GM18507 (cell line): ENCODE measurements at regions not wholly inside any gene's neighbourhood (a gene's known extent, or its start where the extent isn't known, plus 50 kb on each side); places are given as distances from the start of the nearest gene placed in this dataset.
"Not testable (repeated sequence)": the region's sequence is repeated elsewhere in the genome, so short reads cannot be mapped to it uniquely, and the experiment has no call there.

ENCODE experiments used
- DNase-seq: peaks from one replicate; pipeline ENCODE4 v3.0.0; 2011; ENCODE audit warnings: low read depth; ENCODE audit not compliant: insufficient read length; ENCODE audit errors: extremely low spot score
- FAIRE-seq: peaks from 2 replicates; lab custom pipeline; 2011; peaks lifted over from hg19 to GRCh38; lab: Jason Lieb, UNC

- no peak for DNase-seq
- FAIRE-seq = no peak
These were observed 363.4 kb upstream of the ARHGEF26 start for GRCh38 chr3:153757839-153758238.

- no peak for DNase-seq
- no peak for FAIRE-seq
These were observed 360.2 kb upstream of the ARHGEF26 start for GRCh38 chr3:153760948-153761347.

DNA sequence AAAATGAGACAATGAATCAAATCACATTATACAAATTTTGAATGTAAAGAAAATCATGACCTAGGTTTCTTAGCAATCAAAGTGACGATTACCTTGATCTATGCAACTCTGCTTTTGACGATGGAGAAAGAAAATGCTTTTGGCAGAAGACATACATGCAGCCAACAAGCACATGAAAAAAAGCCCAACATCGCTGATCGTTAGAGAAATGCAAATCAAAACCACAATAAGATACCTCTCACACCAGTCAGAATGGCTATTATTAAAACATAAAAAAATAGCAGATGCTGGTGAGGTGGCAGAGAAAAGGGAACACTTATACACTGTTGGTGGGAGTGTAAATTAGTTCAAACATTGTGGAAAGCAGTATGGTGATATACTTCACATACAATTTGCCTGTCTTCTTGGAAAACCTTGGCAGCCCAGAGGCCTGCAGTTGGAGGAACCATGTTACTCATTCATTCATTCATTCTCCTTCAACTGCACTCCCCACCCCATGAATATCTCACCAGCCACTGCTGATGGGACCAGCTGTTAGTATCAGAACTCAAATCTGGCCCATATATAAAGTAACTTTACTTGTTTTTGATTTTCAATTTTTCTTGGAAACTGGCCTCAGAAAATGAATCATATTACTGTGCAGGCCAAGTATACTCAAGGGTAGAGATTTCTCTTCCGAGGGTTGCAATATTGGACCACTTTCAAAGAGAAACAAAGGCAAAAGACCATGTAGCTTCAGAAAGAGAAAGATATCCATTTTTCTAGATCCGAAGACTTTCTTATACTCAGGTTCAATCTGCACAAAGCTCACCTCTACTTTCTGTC lies 358.6 kb upstream of the ARHGEF26 start:
- no peak for DNase-seq
- FAIRE-seq = no peak

- no peak for FAIRE-seq
- DNase-seq = no peak
These were observed 353.3 kb upstream of the ARHGEF26 start for GRCh38 chr3:153767601-153768560.

- peak; percentile 7 for DNase-seq
- FAIRE-seq = peak; percentile 92
These were observed 352.4 kb upstream of the ARHGEF26 start for GRCh38 chr3:153768561-153769469.

- DNase-seq (no peak), FAIRE-seq (no peak)
These were observed 338.1 kb upstream of the ARHGEF26 start for GRCh38 chr3:153783106-153783505.

- no peak for FAIRE-seq
- no peak for DNase-seq
These were observed 337.3 kb upstream of the ARHGEF26 start for GRCh38 chr3:153783741-153784480.

DNA sequence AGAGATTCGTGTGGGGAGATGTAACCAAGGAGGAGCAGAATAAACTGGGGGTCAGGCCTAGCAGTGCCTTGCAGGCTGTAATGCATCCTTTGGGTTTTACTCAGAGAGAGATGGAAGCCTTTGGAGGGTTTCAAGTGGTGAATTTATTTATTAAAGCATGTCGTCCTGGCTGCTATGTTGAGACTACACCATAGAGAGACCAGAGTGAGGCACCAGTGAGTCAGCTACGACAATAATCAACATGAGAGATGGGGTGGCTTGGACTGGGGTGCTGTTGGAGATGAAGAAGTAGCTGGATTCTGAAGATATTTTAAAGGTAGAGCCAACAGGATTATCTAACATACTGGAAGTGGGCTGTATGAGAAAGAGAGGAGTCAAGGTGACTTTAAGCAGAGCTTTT lies 335.3 kb upstream of the ARHGEF26 start:
- no peak for FAIRE-seq
- no peak for DNase-seq

GRCh38 chr3:153789380-153789779 lies 331.8 kb upstream of the ARHGEF26 start:
- FAIRE-seq = no peak
- DNase-seq = no peak

GRCh38 chr3:153797056-153797455 lies 324.1 kb upstream of the ARHGEF26 start:
- FAIRE-seq, DNase-seq: not testable (repeated sequence)

DNA sequence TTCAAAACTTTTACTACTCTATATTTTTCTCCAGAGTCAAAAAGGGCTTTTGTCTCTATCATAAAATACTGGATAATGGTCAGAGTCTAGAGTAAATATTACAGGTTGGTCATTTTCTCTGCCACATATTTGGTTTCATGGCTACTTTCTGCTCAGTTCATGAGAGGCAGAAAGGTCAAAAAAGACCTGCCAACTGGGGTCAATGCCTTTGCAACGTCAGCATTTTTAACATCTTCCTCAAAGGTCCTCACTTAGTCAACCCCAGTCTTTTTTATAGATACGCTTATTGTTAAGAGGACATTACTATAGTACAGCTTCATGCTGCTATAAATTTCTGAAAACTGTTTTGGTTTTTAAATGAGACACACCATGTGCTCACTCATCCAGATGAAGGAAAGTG lies 312.1 kb upstream of the ARHGEF26 start:
- FAIRE-seq (no peak), DNase-seq (no peak)

DNA sequence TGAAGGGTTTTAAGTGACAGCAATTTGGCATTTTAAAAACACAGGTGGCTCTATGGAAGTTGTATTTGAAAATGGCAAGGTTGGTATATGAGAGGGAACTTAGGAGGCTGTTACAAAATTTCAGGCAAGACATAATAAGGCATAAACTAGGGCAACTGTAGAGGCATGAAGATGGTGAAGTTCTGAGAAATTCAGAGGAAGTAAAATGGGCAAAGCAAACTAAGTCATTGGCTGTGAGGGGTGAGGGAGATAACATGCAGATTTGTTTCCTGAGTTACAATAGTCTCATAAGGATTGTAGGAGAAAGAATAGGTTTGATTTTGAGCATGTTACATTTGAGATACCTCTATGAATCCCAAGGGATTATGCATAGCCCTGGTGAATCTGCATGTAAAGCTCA lies 302.9 kb upstream of the ARHGEF26 start:
- DNase-seq = no peak
- FAIRE-seq = no peak

DNA sequence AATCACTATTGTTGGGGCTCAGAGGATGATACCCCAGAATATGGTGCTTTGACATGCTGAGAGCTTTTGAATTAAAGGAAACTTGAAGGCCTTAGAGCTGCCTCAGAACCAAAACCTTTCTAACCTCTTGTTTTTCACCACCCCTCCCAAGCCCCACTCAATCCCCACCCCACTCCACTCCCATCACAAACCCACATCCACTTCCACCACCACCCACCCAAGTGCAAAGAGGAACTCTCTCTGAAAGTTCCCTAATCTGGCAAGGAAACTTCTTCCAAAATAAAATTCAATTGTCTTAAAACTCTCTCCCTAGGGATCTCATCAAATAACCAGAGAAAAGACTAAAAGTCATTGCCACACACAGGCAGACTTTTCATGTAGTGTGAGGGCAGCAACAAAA lies 301.2 kb upstream of the ARHGEF26 start:
- FAIRE-seq (no peak), DNase-seq (no peak)

DNA sequence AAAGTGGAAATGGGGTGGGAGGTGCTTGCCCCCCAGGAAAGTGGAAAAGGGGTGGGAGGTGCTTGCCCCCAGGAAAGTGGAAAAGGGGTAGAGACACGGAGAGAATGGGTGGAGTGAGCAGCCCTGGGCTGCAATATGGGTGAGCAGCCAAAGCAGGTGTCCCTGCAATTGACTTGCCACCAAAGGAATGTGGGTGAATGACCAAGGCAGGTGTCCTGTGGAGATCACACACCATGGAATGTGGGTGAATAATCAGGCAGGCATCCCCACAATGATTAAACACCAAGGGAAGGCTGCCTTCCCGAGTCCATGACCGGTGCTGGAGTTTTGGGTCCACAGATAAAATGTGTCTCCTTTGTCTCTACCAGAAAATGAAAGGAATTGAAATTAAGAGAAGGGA lies 292.8 kb upstream of the ARHGEF26 start:
- not testable (repeated sequence) for DNase-seq, FAIRE-seq

DNA sequence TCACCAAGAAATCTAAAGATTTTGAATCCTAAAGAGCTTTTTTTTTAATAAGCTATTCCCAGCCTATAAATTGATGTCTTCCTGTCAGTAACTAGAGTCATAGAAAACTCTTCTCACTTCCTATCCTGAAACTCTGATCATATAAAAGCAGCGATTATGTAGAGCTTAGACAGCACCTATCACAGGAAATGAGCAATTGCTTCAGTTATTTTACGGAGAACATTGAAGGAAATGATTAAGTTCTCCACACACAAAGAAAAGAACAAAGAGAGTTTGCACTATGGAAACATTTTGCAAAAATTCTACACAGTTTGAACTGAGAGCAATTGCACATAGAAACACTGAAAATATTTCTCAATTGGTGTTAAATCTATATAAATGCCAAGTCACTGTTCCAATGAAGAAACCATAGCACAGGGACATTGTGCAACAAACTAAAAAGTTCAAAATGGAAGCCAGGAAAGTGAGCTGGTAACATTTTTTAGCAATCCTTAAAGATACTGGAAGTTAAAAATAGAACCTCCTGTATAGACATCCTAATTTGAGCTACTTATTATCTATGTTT lies 291.5 kb upstream of the ARHGEF26 start:
- FAIRE-seq = no peak
- no peak for DNase-seq

DNA sequence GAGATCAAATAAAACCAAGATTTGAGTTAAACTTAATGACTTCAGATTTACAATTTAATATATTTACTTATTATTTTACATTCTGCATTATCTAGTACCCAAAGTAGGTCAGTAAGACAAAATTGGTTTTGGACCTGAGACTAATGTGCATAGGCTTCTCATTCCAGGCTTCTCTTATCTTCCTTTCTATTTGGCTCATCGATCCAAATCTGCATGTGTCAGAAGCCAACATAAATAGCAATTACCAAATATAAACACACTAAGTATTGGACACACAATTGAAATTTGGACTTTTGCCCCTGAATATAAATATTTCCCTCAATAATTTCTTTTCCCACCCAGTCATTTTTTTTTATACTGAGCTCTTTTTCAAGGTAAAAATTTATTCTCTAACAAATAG lies 290.6 kb upstream of the ARHGEF26 start:
- DNase-seq = no peak
- no peak for FAIRE-seq

DNA sequence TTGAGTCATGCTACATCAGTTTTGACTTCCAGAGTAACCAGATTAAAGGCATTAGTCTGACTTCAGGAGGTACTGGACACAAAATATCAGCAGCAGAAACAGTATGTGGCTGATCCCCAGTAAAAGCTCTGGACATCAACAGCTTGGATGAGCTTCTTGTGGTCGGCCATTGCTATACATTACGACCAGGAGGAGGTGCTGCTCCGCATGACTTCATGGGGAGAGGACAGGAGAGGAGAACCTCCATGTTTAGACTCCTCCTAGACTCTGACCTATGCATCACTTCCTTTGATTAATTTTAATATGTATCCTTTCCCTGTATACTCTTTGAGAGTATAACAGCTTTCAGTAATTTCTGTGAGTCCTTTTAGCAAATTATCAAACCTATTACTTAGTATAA lies 285.6 kb upstream of the ARHGEF26 start:
- DNase-seq (no peak), FAIRE-seq (no peak)

GRCh38 chr3:153840487-153840886 lies 280.7 kb upstream of the ARHGEF26 start:
- DNase-seq (no peak), FAIRE-seq (no peak)

GRCh38 chr3:153843994-153844393 lies 277.2 kb upstream of the ARHGEF26 start:
- FAIRE-seq = no peak

More at GRCh38 chr3:153843994-153844393, 277.2 kb upstream of the ARHGEF26 start:
- DNase-seq = no peak
